ENCODE measurements at regions not wholly inside any gene's neighbourhood (a gene's known extent, or its start where the extent isn't known, plus 50 kb on each side); places are given as distances from the start of the nearest gene placed in this dataset.
"Not testable (repeated sequence)": the region's sequence is repeated elsewhere in the genome, so short reads cannot be mapped to it uniquely, and the experiment has no call there.

DNA sequence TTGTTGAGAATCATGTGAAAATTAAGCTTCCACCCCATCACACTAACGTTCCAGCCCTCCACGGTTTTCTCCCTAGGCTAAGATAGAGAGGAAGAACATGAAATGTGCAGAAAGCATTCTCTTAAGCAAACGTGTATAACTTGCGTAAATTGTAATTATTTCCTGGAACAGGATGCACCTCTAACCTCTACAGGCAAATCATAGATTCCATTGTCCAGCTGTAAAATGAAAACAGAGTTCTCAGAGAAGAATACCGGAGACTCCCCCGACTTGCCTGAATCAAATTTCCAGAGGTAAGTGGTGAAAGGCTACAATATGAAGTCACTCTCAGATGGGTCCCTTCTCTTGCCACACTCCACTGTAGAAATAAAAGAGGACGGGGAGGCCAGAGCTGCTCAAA, 211.4 kb downstream of the FAM72C start:
- not testable (repeated sequence) for DNase-seq

DNA sequence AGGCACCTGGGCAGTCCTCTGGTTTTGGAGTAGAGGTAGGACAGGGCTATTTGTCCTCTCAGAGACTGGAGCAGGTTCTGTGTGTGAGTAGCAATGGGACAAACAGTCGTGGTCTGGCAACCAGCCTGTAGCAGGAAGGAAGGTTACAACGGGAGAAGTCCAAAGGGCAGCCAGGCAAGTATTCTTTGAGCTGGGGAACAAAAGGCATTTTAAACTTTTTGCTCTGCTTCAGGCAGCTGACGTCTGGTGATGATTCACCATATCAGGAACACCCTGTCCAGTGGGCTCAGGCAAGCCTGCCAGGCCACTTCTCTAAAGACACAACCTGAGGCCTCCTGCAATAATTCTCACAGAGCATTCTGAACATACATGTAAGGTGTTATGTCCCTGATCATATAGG, 215.8 kb downstream of the FAM72C start:
- DNase-seq = not testable (repeated sequence)

- no peak for DNase-seq
Measured at GRCh38 chr1:143748906-143749305, 222.9 kb downstream of the FAM72C start.

GRCh38 chr1:143736562-143736961, 235.2 kb downstream of the FAM72C start:
- DNase-seq = no peak

GRCh38 chr1:143735764-143736461, 235.9 kb downstream of the FAM72C start:
- no peak for DNase-seq

DNA sequence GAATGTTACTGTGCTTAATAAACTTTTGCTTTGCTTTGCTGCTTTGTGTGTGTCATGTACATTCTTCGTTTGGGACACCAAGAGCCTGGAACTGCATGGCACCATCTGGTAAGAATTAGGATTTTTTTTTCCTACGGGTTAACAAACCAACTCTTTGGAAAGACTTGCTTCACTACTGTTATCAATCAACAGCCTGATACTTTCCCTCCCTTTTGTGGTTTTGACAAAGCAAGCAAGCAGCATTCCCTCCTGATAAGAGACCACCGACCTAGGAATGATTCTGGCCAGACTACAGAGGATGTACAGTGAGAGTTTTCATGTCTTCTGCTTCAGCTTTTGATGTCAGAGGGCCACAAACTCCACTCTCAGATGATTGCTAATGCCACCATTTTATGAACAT, 237.5 kb downstream of the FAM72C start:
- DNase-seq = not testable (repeated sequence)

GRCh38 chr1:143730890-143731289, 240.9 kb downstream of the FAM72C start:
- DNase-seq = not testable (repeated sequence)

GRCh38 chr1:143729449-143730111, 242.2 kb downstream of the FAM72C start:
- DNase-seq = peak in 5 of 6 experiments; percentile 2 to 42 (median 4)

GRCh38 chr1:143728802-143729448, 242.9 kb downstream of the FAM72C start:
- DNase-seq = not testable (repeated sequence)

GRCh38 chr1:143727263-143727662, 244.5 kb downstream of the FAM72C start:
- no peak for DNase-seq

GRCh38 chr1:143721024-143721373, 250.8 kb downstream of the FAM72C start:
- DNase-seq = no peak

GRCh38 chr1:143720087-143721023, 251.4 kb downstream of the FAM72C start:
- no peak for DNase-seq

GRCh38 chr1:143718524-143718923, 253.3 kb downstream of the FAM72C start:
- no peak for DNase-seq

GRCh38 chr1:143718021-143718420, 253.8 kb downstream of the FAM72C start:
- no peak for DNase-seq

DNA sequence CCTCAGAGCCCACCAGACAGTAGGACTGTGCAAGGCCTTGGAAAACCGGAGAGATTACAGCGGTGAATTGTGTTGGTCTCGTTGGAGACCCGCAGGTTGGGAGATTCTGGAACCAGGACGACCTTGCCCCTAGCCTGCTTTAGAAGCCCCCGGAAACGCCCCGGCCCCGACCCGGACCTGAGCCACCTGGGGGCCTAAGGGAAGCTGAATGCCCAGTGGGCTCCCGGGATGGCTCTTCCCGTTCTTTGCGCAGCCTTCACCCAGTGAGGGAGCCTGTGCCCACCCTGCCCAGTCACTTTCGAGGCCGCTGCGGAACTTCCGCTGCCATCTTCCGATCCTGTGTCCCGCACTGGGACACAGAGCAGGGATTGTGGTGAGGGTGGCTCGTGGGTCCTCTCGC, 254.4 kb downstream of the FAM72C start:
- DNase-seq = no peak

DNA sequence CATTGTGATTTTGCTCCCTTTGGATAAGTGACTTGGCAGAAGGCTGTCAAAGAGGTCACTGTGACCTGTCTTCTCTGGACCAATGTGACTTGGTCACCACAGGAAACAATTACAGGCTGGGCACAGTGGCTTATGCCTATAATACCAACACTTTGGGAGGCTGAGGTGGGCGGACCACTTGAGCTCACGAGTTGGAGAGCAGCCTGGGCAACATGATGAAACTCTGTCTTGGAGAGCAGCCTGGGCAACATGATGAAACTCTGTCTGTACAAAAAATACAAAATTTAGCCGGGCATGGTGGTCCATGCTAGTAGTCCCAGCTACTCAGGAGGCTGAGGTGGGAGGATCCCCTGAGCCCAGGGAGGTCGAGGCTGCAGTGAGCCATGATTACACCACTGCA, 256.9 kb downstream of the FAM72C start:
- not testable (repeated sequence) for DNase-seq

DNA sequence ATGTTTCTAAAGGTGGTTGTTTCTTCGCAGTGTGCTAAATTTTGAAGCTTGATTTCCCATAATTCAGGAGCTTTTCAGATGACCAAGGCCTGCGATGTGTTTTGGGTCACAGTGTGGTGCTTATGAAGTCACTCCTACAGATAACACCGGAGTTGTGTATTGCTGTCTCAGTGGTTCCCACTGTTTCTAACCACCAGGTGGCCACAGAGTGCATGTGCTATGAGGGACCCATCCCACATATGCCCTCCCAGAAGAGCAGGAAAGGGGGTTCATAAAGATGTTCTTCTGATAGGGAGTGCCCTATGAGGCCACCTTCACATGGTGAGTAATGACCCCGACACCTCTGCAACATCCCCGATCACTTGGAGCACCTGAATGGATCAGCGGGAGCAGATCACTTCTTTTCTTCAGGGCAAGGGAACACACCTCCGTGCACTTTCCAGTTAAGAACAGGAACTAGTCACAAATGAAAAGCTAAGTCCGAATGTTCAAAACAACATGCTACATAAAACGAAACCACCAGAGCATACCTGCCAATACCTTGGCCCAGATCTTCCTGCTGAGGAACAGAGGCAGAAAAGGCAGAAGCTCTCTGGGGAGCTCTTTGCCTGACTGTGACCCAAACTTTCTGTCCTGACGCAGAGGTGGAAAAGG, 262.1 kb downstream of the FAM72C start:
- DNase-seq = not testable (repeated sequence)

DNA sequence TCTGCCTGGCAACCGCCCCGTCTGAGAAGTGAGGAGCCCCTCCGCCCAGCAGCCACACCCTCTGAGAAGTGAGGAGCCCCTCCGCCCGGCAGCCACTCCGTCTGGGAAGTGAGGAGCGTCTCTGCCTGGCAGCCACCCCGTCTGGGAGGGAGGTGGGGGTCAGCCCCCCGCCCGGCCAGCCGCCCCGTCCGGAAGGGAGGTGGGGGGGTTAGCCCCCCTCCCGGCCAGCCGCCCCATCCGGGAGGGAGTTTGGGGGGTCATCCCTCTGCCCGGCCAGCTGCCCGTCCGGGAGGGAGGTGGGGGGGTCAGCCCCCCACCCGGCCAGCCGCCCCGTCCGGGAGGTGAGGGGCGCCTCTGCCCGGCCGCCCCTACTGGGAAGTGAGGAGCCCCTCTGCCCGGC, 269.0 kb downstream of the FAM72C start:
- not testable (repeated sequence) for DNase-seq

DNA sequence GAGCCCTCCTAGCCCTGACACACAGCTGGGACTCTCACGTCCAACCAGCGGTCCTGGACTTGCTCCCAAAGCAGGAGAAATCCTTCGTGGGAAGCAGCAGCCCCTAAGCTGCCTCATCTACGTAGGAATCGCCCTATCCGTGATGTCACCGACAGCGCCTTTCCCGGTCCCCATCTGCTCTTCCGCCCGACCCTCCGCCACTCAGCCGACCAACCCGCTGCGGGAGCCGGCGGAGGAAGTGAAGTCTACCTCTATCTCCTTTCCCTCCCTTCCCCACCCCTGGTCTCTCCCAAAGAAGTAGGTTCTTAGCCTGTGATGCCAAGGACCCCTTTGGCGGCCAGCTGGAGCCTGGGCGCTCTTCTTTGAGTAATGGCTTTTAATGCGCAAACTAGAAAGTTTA, 272.1 kb downstream of the FAM72C start:
- no peak for DNase-seq

DNA sequence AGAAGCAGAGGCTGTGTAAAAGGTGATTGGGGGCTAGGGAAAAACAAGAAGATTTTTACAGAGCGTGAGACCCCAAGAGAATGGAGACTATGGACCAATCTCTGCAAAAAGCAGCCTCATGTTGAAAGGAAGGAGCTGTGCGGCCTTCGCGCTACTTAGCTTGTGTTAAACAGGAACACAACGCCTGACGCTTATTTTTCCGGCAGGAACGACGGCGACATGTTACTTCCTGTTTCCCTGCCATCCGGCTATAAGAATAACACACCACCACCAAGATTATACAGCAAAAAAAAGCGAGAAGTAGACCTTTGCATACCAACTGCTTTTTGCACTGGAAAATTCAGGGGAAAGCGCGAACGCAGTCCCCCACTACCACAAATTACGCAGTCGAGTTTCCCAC, 272.7 kb downstream of the FAM72C start:
- DNase-seq = no peak

- DNase-seq = no peak
Measured at GRCh38 chr1:143698016-143698415, 273.8 kb downstream of the FAM72C start.

- no peak for DNase-seq
Measured at GRCh38 chr1:143694085-143694484, 277.7 kb downstream of the FAM72C start.

Measured in stimulated activated naive CD4-positive, alpha-beta T cell (primary cell).